H1 (cell line): ENCODE measurements at regions not wholly inside any gene's neighbourhood (a gene's known extent, or its start where the extent isn't known, plus 50 kb on each side); places are given as distances from the start of the nearest gene placed in this dataset.

Experiments
- CHD7 ChIP-seq: fragments of 300-600 bp; sonication (generic); IDR thresholded peaks from 2 replicates; pipeline ENCODE4 v1.7.1; 2012; ENCODE audit warnings: low read length, moderate library complexity, mild to moderate bottlenecking, inconsistent platforms; ENCODE audit not compliant: insufficient replicate concordance
- TCF12 ChIP-seq: IDR thresholded peaks from 2 replicates; pipeline ENCODE4 v1.6.1; 2011; ENCODE audit warnings: low read depth, mild to moderate bottlenecking, low read length

- no peak for TF ChIP-seq CHD7
- TF ChIP-seq TCF12, result no peak
- TF ChIP-seq, all 59 proteins: peak for 0
Observed at GRCh38 chr4:165714650-165715049, 158.4 kb upstream of the TLL1 start (continued).
